H54 (cell line): ENCODE measurements at regions not wholly inside any gene's neighbourhood (a gene's known extent, or its start where the extent isn't known, plus 50 kb on each side); places are given as distances from the start of the nearest gene placed in this dataset.

Experiments used
- DNase-seq: peaks from one replicate; pipeline ENCODE4 v3.0.0; 2011; ENCODE audit warnings: low spot score, mixed read lengths; ENCODE audit not compliant: insufficient read length
- FAIRE-seq: peaks from 3 replicates; lab custom pipeline; 2011; peaks lifted over from hg19 to GRCh38; lab: Jason Lieb, UNC
- POLR2A ChIP-seq: IDR thresholded peaks from 2 replicates; pipeline ENCODE4 v1.6.1; 2011; ENCODE audit warnings: low read depth, mild to moderate bottlenecking, low read length

- FAIRE-seq = no peak
- DNase-seq = no peak
- no peak for TF ChIP-seq POLR2A
Measured at GRCh38 chr1:58283388-58284224, 262.9 kb downstream of the OMA1 start.

GRCh38 chr1:58282623-58283387, 263.7 kb downstream of the OMA1 start:
- FAIRE-seq (no peak), DNase-seq (no peak)
- no peak for TF ChIP-seq POLR2A

- FAIRE-seq = no peak
- DNase-seq = no peak
- TF ChIP-seq POLR2A = no peak
Measured at GRCh38 chr1:58266242-58266641, 280.3 kb downstream of the OMA1 start.

- DNase-seq = no peak
- TF ChIP-seq POLR2A = no peak
- no peak for FAIRE-seq
Measured at GRCh38 chr1:58264462-58264861, 282.1 kb downstream of the OMA1 start.

- no peak for TF ChIP-seq POLR2A
- DNase-seq = no peak
- FAIRE-seq = no peak
Measured at GRCh38 chr1:58262702-58263101, 283.8 kb downstream of the OMA1 start.

- TF ChIP-seq POLR2A = no peak
- no peak for FAIRE-seq
- DNase-seq = no peak
Measured at GRCh38 chr1:58258082-58258481, 288.4 kb downstream of the OMA1 start.

- TF ChIP-seq POLR2A = no peak
- DNase-seq (no peak), FAIRE-seq (no peak)
Measured at GRCh38 chr1:58257003-58257402, 289.5 kb downstream of the OMA1 start.

- FAIRE-seq (no peak), DNase-seq (no peak)
- TF ChIP-seq POLR2A = no peak
Measured at GRCh38 chr1:58256546-58256945, 290.0 kb downstream of the OMA1 start.

GRCh38 chr1:58256041-58256440, 290.5 kb downstream of the OMA1 start:
- DNase-seq (no peak), FAIRE-seq (no peak)
- TF ChIP-seq POLR2A = no peak

- DNase-seq = no peak
- FAIRE-seq = no peak
- no peak for TF ChIP-seq POLR2A
Measured at GRCh38 chr1:58255192-58255591, 291.3 kb downstream of the OMA1 start.

- no peak for TF ChIP-seq POLR2A
- FAIRE-seq (no peak), DNase-seq (no peak)
Measured at GRCh38 chr1:58251430-58252073, 295.0 kb downstream of the OMA1 start.

GRCh38 chr1:58250587-58250948, 296.0 kb downstream of the OMA1 start:
- DNase-seq (no peak), FAIRE-seq (no peak)
- TF ChIP-seq POLR2A = no peak

GRCh38 chr1:58249737-58250586, 296.6 kb downstream of the OMA1 start:
- FAIRE-seq (no peak), DNase-seq (no peak)
- TF ChIP-seq POLR2A = no peak
